SK-N-SH (cell line): ENCODE measurements at regions not wholly inside any gene's neighbourhood (a gene's known extent, or its start where the extent isn't known, plus 50 kb on each side); places are given as distances from the start of the nearest gene placed in this dataset.

ENCODE experiments used
- CTCF ChIA-PET: fragments of 300-600, 350-600 bp; formaldehyde crosslinking; extraction: SDS; loops from one replicate; lab custom pipeline; 2021; lab: Yijun Ruan, JAX
- POLR2A ChIA-PET: fragments of 350-600 bp; sonication (Branson Sonifier 250); formaldehyde crosslinking; extraction: SDS; loops from one replicate; lab custom pipeline; 2020; ENCODE audit warnings: antibody characterized with exemption, inconsistent platforms; lab: Yijun Ruan, JAX
- DNase-seq: peaks from one replicate; pipeline ENCODE4 v3.0.0; 2012
- H2AFZ ChIP-seq: fragments of 200-600 bp; sonication (generic); 2 replicates; pipeline ENCODE4 v1.8.1; 2016; ENCODE audit warnings: antibody characterized with exemption, mild to moderate bottlenecking, low read depth
- H3F3A ChIP-seq: fragments of 200-600 bp; sonication (generic); replicated peaks from 2 replicates; pipeline ENCODE3; 2016; ENCODE audit warnings: antibody characterized with exemption, mild to moderate bottlenecking; ENCODE audit not compliant: insufficient read depth
- H3K27ac ChIP-seq, 2 experiments: fragments of 200-500 bp in 1 of 2; fragments of 200-600 bp in 1 of 2; sonication (Bioruptor generic) in 1 of 2; sonication (generic), shearing (Covaris generic) in 1 of 2; 2 replicates each; pipeline versions ENCODE4 v1.5.1 to v1.6.1; 2014 to 2016; ENCODE audit warnings: low read depth in 2 of 2, inconsistent platforms in 1 of 2, low read length in 1 of 2, mild to moderate bottlenecking in 1 of 2, mixed read lengths in 1 of 2
- H3K27me3 ChIP-seq: fragments of 200-600 bp; sonication (generic), shearing (Covaris generic); 2 replicates; pipeline ENCODE4 v1.6.1; 2016; ENCODE audit warnings: mixed run types; ENCODE audit not compliant: insufficient read depth
- H3K36me3 ChIP-seq, 2 experiments: fragments of 200-500 bp in 1 of 2; fragments of 200-600 bp in 1 of 2; sonication (Bioruptor generic) in 1 of 2; sonication (generic) in 1 of 2; replicated peaks in 1 of 2; 2 replicates each; pipeline versions ENCODE3 to v1.5.1; 2014 to 2016; ENCODE audit warnings: low read length in 1 of 2, mild to moderate bottlenecking in 1 of 2; ENCODE audit not compliant: insufficient read depth in 2 of 2, control insufficient read depth in 1 of 2
- H3K4me1 ChIP-seq, 2 experiments: fragments of 200-500 bp in 1 of 2; fragments of 200-600 bp in 1 of 2; sonication (Bioruptor generic) in 1 of 2; sonication (generic), shearing (Covaris generic) in 1 of 2; 2 replicates each; pipeline versions ENCODE4 v1.5.1 to v1.6.1; 2014 to 2016; ENCODE audit warnings: low read depth in 1 of 2, low read length in 1 of 2, mixed run types in 1 of 2; ENCODE audit not compliant: insufficient read depth in 2 of 2, control insufficient read depth in 1 of 2
- H3K4me2 ChIP-seq: fragments of 200-600 bp; sonication (generic), shearing (Covaris generic); 2 replicates; pipeline ENCODE4 v1.6.1; 2017; ENCODE audit warnings: mixed run types
- H3K4me3 ChIP-seq, 2 experiments: fragments of 200-500 bp in 1 of 2; fragments of 200-600 bp in 1 of 2; sonication (Bioruptor generic) in 1 of 2; sonication (generic), shearing (Covaris generic) in 1 of 2; 2 replicates each; pipeline versions ENCODE4 v1.5.1 to v1.8.1; 2014 to 2016; ENCODE audit warnings: low read depth in 2 of 2, inconsistent platforms in 1 of 2, low read length in 1 of 2, mild to moderate bottlenecking in 1 of 2, mixed read lengths in 1 of 2, moderate library complexity in 1 of 2
- H3K79me2 ChIP-seq: fragments of 200-600 bp; sonication (generic); 2 replicates; pipeline ENCODE4 v1.8.1; 2017; ENCODE audit warnings: mild to moderate bottlenecking; ENCODE audit not compliant: insufficient read depth
- H3K9ac ChIP-seq: fragments of 200-600 bp; sonication (generic); 2 replicates; pipeline ENCODE4 v1.6.1; 2017; ENCODE audit warnings: mixed run types
- H3K9me2 ChIP-seq: fragments of 200-600 bp; sonication (generic); 2 replicates; pipeline ENCODE4 v1.6.1; 2017; ENCODE audit warnings: mixed run types
- H3K9me3 ChIP-seq: fragments of 200-600 bp; sonication (generic); 2 replicates; pipeline ENCODE4 v1.6.1; 2017; ENCODE audit warnings: mixed run types, mild to moderate bottlenecking, moderate library complexity
- H4K20me1 ChIP-seq: fragments of 200-600 bp; sonication (generic); 2 replicates; pipeline ENCODE4 v1.6.1; 2017; ENCODE audit warnings: mild to moderate bottlenecking, mixed run types; ENCODE audit not compliant: insufficient read depth
- CHD2 ChIP-seq: fragments of 150-350 bp; IDR thresholded peaks from 2 replicates; pipeline ENCODE4 v1.6.1; 2018; ENCODE audit warnings: low read length; ENCODE audit not compliant: partially characterized antibody
- ELF1 ChIP-seq: IDR thresholded peaks from 2 replicates; pipeline ENCODE4 v1.4.0; 2012
- EP300 ChIP-seq, 2 experiments: IDR thresholded peaks; 2 replicates each; pipeline versions ENCODE4 v1.4.0 to v1.6.1; 2012; ENCODE audit warnings: borderline replicate concordance in 1 of 2, low read depth in 1 of 2, low read length in 1 of 2
- EZH2phosphoT487 ChIP-seq: fragments of 200-600 bp; sonication (generic); IDR thresholded peaks from 2 replicates; pipeline ENCODE4 v1.6.1; 2017; ENCODE audit warnings: low read depth, mixed run types, mild to moderate bottlenecking, antibody characterized with exemption, moderate library complexity, borderline replicate concordance
- FOSL2 ChIP-seq: IDR thresholded peaks from 2 replicates; pipeline ENCODE4 v1.4.0; 2012; ENCODE audit warnings: low read depth, mild to moderate bottlenecking, moderate library complexity, borderline replicate concordance
- GABPA ChIP-seq: IDR thresholded peaks from 2 replicates; pipeline ENCODE4 v1.4.0; 2012; ENCODE audit warnings: low read depth, mild to moderate bottlenecking
- GATA2 ChIP-seq: sonication (generic); formaldehyde crosslinking; IDR thresholded peaks from 2 replicates; pipeline ENCODE4 v1.5.0; 2020; ENCODE audit warnings: mild to moderate bottlenecking, missing genetic modification reagents
- JUND ChIP-seq: IDR thresholded peaks from 2 replicates; pipeline ENCODE4 v1.4.0; 2012
- MEF2A ChIP-seq: IDR thresholded peaks from 2 replicates; pipeline ENCODE4 v1.4.0; 2012; ENCODE audit warnings: low read depth, borderline replicate concordance
- MXI1 ChIP-seq: IDR thresholded peaks from 2 replicates; pipeline ENCODE4 v1.6.1; 2012; ENCODE audit warnings: mild to moderate bottlenecking, low read depth, low read length, improper control_type of control experiment
- NFIC ChIP-seq: IDR thresholded peaks from 2 replicates; pipeline ENCODE4 v1.4.0; 2012; ENCODE audit warnings: borderline replicate concordance
- PBX3 ChIP-seq: IDR thresholded peaks from 2 replicates; pipeline ENCODE4; 2012
- POLR2AphosphoS5 ChIP-seq: IDR thresholded peaks from 2 replicates; pipeline ENCODE4 v1.6.1; 2012; ENCODE audit warnings: low read depth, low read length
- RCOR1 ChIP-seq: fragments of 150-350 bp; IDR thresholded peaks from 2 replicates; pipeline ENCODE4 v1.6.1; 2017; ENCODE audit warnings: antibody characterized with exemption, low read length
- TCF12 ChIP-seq: IDR thresholded peaks from 2 replicates; pipeline ENCODE4 v1.4.0; 2012
- TEAD4 ChIP-seq: IDR thresholded peaks from 2 replicates; pipeline ENCODE4 v1.4.0; 2012; ENCODE audit warnings: mild to moderate bottlenecking, borderline replicate concordance; ENCODE audit not compliant: insufficient read depth
- WGBS: methylation state at CpG from one replicate; pipeline ENCODE4 v1.1.6; 2017; ENCODE audit warnings: low lambda C conversion rate; 5-methylcytosine and 5-hydroxymethylcytosine counted together
- TF ChIP-seq, protein P1 (sequence below): IDR thresholded peaks from 2 replicates; pipeline ENCODE4 v1.4.0; 2012; ENCODE audit warnings: low read depth
- TF ChIP-seq, protein P2 (sequence below): fragments of 200-600 bp; sonication (generic); IDR thresholded peaks from 2 replicates; pipeline ENCODE4 v1.6.1; 2017; ENCODE audit warnings: antibody characterized with exemption, mild to moderate bottlenecking, moderate library complexity
- TF ChIP-seq, protein P3 (sequence below): IDR thresholded peaks from 2 replicates; pipeline ENCODE4 v1.4.0; 2012; ENCODE audit warnings: low read depth, borderline replicate concordance
- TF ChIP-seq, protein P4 (sequence below): IDR thresholded peaks from 2 replicates; pipeline ENCODE4 v1.6.1; 2012; ENCODE audit warnings: mild to moderate bottlenecking, low read depth, low read length, moderate library complexity

DNA sequence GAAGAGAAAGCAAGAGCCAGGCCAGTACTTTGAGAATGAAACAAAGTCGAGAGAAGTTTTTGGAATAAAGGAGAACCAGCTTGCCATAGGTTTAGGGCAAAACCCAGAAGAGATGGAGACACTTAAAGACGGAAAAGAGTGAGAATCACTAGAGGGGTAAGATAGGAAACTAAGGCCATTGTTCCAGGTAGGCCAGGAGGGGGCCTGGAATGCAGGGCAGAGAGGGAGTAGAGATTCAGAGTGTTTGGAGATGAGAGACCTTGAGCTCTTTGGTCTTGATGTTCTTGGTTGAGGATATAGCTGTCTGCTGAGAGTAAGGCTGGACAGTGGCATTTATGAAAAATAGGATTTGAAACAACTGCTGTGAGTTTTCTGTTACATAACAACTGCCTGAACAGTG is 263.3 kb upstream of the POU2AF2 start:
- POLR2A ChIA-PET, result no interaction called here
- DNase-seq, result no peak

DNA sequence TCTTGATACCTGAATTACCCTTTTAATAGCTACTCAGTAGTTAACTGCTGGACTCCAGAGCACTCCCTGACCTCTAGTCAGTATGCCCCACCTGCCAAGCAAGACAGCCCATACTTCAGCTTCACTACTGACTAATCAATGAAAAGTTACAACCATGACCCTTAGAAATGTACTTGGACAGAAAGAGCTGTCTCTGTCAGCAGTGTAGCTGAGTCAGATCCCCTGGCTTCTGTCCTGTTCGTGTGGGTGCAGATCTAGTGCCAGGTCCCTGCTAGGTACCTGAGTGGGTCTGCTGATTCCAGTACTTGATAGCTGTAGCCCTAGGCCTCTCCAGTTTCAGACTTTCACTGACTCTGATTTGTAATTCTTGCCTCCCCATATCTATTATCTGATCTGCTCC is 265.8 kb upstream of the POU2AF2 start:
- CTCF ChIA-PET, result interaction anchor here (2.3 kb wide), 1 partner anchor 13 kb away, joined by 7 read pairs; no protein-coding TSS in a partner anchor
- no peak for DNase-seq
- TF ChIP-seq, protein P1, sequence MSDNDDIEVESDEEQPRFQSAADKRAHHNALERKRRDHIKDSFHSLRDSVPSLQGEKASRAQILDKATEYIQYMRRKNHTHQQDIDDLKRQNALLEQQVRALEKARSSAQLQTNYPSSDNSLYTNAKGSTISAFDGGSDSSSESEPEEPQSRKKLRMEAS, result no peak
- TF ChIP-seq MXI1 (no peak), POLR2AphosphoS5 (no peak), JUND (no peak), FOSL2 (no peak), GATA2 (CRISPR knock-in tag) (no peak), ELF1 (no peak), TEAD4 (no peak), PBX3 (no peak), NFIC (no peak), TCF12 (no peak), RCOR1 (no peak), EP300 (IDR thresholded peaks at IDR 0.05; ENCODE audit: borderline replicate concordance in 1 of 2, low read depth in 1 of 2, low read length in 1 of 2) (no peak), GABPA (no peak), EZH2phosphoT487 (no peak)
- TF ChIP-seq, protein P2, sequence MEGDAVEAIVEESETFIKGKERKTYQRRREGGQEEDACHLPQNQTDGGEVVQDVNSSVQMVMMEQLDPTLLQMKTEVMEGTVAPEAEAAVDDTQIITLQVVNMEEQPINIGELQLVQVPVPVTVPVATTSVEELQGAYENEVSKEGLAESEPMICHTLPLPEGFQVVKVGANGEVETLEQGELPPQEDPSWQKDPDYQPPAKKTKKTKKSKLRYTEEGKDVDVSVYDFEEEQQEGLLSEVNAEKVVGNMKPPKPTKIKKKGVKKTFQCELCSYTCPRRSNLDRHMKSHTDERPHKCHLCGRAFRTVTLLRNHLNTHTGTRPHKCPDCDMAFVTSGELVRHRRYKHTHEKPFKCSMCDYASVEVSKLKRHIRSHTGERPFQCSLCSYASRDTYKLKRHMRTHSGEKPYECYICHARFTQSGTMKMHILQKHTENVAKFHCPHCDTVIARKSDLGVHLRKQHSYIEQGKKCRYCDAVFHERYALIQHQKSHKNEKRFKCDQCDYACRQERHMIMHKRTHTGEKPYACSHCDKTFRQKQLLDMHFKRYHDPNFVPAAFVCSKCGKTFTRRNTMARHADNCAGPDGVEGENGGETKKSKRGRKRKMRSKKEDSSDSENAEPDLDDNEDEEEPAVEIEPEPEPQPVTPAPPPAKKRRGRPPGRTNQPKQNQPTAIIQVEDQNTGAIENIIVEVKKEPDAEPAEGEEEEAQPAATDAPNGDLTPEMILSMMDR, result no peak
- TF ChIP-seq, protein P3, sequence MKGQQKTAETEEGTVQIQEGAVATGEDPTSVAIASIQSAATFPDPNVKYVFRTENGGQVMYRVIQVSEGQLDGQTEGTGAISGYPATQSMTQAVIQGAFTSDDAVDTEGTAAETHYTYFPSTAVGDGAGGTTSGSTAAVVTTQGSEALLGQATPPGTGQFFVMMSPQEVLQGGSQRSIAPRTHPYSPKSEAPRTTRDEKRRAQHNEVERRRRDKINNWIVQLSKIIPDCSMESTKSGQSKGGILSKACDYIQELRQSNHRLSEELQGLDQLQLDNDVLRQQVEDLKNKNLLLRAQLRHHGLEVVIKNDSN, result no peak

More for the DNA sequence above, 263.3 kb upstream of the POU2AF2 start:
- Histone ChIP-seq H3K9me3 (peaks cover 4% of the 10 kb centered on the region; the same call in 1 of the 2 replicates), H3K4me1 (no peaks in the 10 kb centered on the region; a peak in 2 of 4 replicates), H3K27ac (no peak overlapping the region)
- no peak for TF ChIP-seq RCOR1
- no peak for TF ChIP-seq CHD2
- TF ChIP-seq MXI1, result no peak
- TF ChIP-seq, protein P4, sequence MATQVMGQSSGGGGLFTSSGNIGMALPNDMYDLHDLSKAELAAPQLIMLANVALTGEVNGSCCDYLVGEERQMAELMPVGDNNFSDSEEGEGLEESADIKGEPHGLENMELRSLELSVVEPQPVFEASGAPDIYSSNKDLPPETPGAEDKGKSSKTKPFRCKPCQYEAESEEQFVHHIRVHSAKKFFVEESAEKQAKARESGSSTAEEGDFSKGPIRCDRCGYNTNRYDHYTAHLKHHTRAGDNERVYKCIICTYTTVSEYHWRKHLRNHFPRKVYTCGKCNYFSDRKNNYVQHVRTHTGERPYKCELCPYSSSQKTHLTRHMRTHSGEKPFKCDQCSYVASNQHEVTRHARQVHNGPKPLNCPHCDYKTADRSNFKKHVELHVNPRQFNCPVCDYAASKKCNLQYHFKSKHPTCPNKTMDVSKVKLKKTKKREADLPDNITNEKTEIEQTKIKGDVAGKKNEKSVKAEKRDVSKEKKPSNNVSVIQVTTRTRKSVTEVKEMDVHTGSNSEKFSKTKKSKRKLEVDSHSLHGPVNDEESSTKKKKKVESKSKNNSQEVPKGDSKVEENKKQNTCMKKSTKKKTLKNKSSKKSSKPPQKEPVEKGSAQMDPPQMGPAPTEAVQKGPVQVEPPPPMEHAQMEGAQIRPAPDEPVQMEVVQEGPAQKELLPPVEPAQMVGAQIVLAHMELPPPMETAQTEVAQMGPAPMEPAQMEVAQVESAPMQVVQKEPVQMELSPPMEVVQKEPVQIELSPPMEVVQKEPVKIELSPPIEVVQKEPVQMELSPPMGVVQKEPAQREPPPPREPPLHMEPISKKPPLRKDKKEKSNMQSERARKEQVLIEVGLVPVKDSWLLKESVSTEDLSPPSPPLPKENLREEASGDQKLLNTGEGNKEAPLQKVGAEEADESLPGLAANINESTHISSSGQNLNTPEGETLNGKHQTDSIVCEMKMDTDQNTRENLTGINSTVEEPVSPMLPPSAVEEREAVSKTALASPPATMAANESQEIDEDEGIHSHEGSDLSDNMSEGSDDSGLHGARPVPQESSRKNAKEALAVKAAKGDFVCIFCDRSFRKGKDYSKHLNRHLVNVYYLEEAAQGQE, result no peak
- no peak for TF ChIP-seq FOSL2
- no peak for TF ChIP-seq MEF2A
- TF ChIP-seq JUND, result no peak
- TF ChIP-seq GATA2 (CRISPR knock-in tag), result no peak
- TF ChIP-seq, all 33 proteins: peak for 0
- no peaks in the 10 kb centered on the region for H3K36me3 ChIP-seq
- H2AFZ ChIP-seq, result no peak overlapping the region
- CTCF ChIA-PET, result no interaction called here
- H3K4me2 ChIP-seq, result no peak overlapping the region
- WGBS, result 53% methylated on average over 2 of the region's 2 CpGs
- no peaks in the 10 kb centered on the region for H3K79me2 ChIP-seq
- no peaks in the 10 kb centered on the region for H3K27me3 ChIP-seq
- no peaks in the 10 kb centered on the region for H4K20me1 ChIP-seq
- H3K9ac ChIP-seq, result no peak overlapping the region
- H3F3A ChIP-seq, result no peaks in the 10 kb centered on the region
- H3K9me2 ChIP-seq, result no peaks in the 10 kb centered on the region
- H3K4me3 ChIP-seq, result no peak overlapping the region

More for the DNA sequence above, 265.8 kb upstream of the POU2AF2 start:
- Histone ChIP-seq H3K4me3 (no peak overlapping the region), H3K79me2 (no peaks in the 10 kb centered on the region), H3K9ac (no peak overlapping the region), H2AFZ (no peak overlapping the region), H3K4me1 (no peaks in the 10 kb centered on the region; a peak in 2 of 4 replicates), H3K9me2 (no peaks in the 10 kb centered on the region), H3K27me3 (no peaks in the 10 kb centered on the region), H3F3A (no peaks in the 10 kb centered on the region), H4K20me1 (no peaks in the 10 kb centered on the region), H3K4me2 (no peak overlapping the region), H3K27ac (no peak overlapping the region), H3K36me3 (no peaks in the 10 kb centered on the region), H3K9me3 (peaks cover 4% of the 10 kb centered on the region; the same call in 1 of the 2 replicates)
- POLR2A ChIA-PET, result no interaction called here
- 0% methylated on average over 1 of the region's 1 CpG for WGBS
